Natural killer cell (primary cell): ENCODE measurements at regions not wholly inside any gene's neighbourhood (a gene's known extent, or its start where the extent isn't known, plus 50 kb on each side); places are given as distances from the start of the nearest gene placed in this dataset.
A peak's percentile ranks its signal among the peaks of the same experiment; 100 is the strongest.

Experiments used
- ATAC-seq, 3 donors: fragments of 150-1000 bp in 2 of 3; fragments of 200-7000 bp in 1 of 3; cut with Tn5 transposase; 1 replicate in 1 of 3; 2 replicates in 2 of 3; pipeline ENCODE4 v1.10.0; 2021; ENCODE audit warnings: mild to moderate bottlenecking in 2 of 3, moderate library complexity in 2 of 3
- DNase-seq, 2 donors: peaks; one replicate each; pipeline versions ENCODE4 v3.0.0 to v3.0.0-alpha.2; 2013 to 2021; ENCODE audit warnings: mixed read lengths in 1 of 2
- H3K27ac ChIP-seq: one replicate; pipeline ENCODE4 v1.5.1; 2013; ENCODE audit warnings: mild to moderate bottlenecking, low read length
- H3K27me3 ChIP-seq: one replicate; pipeline ENCODE4 v1.6.1; 2013; ENCODE audit warnings: low read length; ENCODE audit not compliant: control insufficient read depth, insufficient read depth
- H3K36me3 ChIP-seq: one replicate; pipeline ENCODE4 v1.6.1; 2013; ENCODE audit warnings: low read length; ENCODE audit not compliant: control insufficient read depth, insufficient read depth
- H3K4me1 ChIP-seq: one replicate; pipeline ENCODE4 v1.6.1; 2013; ENCODE audit warnings: low read length; ENCODE audit not compliant: control insufficient read depth, insufficient read depth
- H3K4me3 ChIP-seq: one replicate; pipeline ENCODE4 v1.5.1; 2013; ENCODE audit warnings: low read length
- H3K9me3 ChIP-seq: one replicate; pipeline ENCODE4 v1.6.1; 2013; ENCODE audit warnings: low read length; ENCODE audit not compliant: control insufficient read depth, insufficient read depth
- H3K27ac Mint-ChIP-seq, 2 donors: one replicate each; pipeline ENCODE4 v1.8.0; 2022; ENCODE audit warnings: mild to moderate bottlenecking in 2 of 2, mixed read lengths in 2 of 2, moderate library complexity in 1 of 2
- H3K27me3 Mint-ChIP-seq, 2 donors: one replicate each; pipeline ENCODE4 v1.8.0; 2022; ENCODE audit warnings: low read depth in 2 of 2, mixed read lengths in 2 of 2
- H3K36me3 Mint-ChIP-seq: one replicate; pipeline ENCODE4 v1.8.0; 2022; ENCODE audit warnings: mixed read lengths
- H3K4me1 Mint-ChIP-seq, 2 donors: one replicate each; pipeline ENCODE4 v1.8.0; 2022; ENCODE audit warnings: mixed read lengths in 2 of 2
- H3K4me3 Mint-ChIP-seq: one replicate; pipeline ENCODE4 v1.8.0; 2022; ENCODE audit warnings: mild to moderate bottlenecking, moderate library complexity, mixed read lengths
- H3K9me3 Mint-ChIP-seq, 2 donors: one replicate each; pipeline ENCODE4 v1.8.0; 2022; ENCODE audit warnings: mixed read lengths in 2 of 2
- CTCF ChIP-seq: fragments of 200-600 bp; IDR thresholded peaks from one replicate; pipeline ENCODE4 v1.8.0; 2022; ENCODE audit warnings: antibody characterized with exemption
- WGBS: methylation state at CpG from one replicate; pipeline ENCODE4 v1.1.7; 2013; ENCODE audit warnings: missing lambda C conversion rate; ENCODE audit not compliant: insufficient coverage; 5-methylcytosine and 5-hydroxymethylcytosine counted together
- intact Hi-C: fragments of 100-400 bp; cut with micrococcal nuclease; formaldehyde crosslinking; loops from one replicate; pipeline ENCODE4 v1.14.2; 2022

GRCh38 chr7:25515633-25516275, 287.5 kb upstream of the NPVF start:
- DNase-seq (no peak), ATAC-seq (no peak)
- H3K27me3 Mint-ChIP-seq = peaks cover 0 to 8% of the 10 kb centered on the region in 2 donors
- no peaks in the 10 kb centered on the region for H3K4me1 Mint-ChIP-seq
- peaks cover 0 to 2% of the 10 kb centered on the region in 2 donors for H3K9me3 Mint-ChIP-seq
- H3K27me3 ChIP-seq = no peaks in the 10 kb centered on the region
- no peak overlapping the region for H3K4me3 ChIP-seq
- no peaks in the 10 kb centered on the region for H3K4me1 ChIP-seq
- H3K36me3 Mint-ChIP-seq = no peaks in the 10 kb centered on the region
- 93% methylated on average over 1 of the region's 1 CpG for WGBS
- no peaks in the 10 kb centered on the region for H3K36me3 ChIP-seq
- H3K4me3 Mint-ChIP-seq = no peak overlapping the region
- no peak overlapping the region for H3K27ac ChIP-seq
- no peak overlapping the region for H3K27ac Mint-ChIP-seq
- intact Hi-C loops = no loop called here
- H3K9me3 ChIP-seq = no peaks in the 10 kb centered on the region
- no peak for TF ChIP-seq CTCF

- no peak for ATAC-seq
- intact Hi-C loops = no loop called here
- 88% methylated on average over 2 of the region's 2 CpGs for WGBS
- Histone ChIP-seq H3K4me1 (no peaks in the 10 kb centered on the region), H3K9me3 (no peaks in the 10 kb centered on the region), H3K27me3 (no peaks in the 10 kb centered on the region), H3K4me3 (no peak overlapping the region), H3K27ac (no peak overlapping the region), H3K36me3 (no peaks in the 10 kb centered on the region)
- Mint-ChIP-seq H3K9me3 (peaks cover 0 to 2% of the 10 kb centered on the region in 2 donors), H3K27me3 (peaks cover 0 to 8% of the 10 kb centered on the region in 2 donors), H3K4me1 (no peaks in the 10 kb centered on the region), H3K36me3 (no peaks in the 10 kb centered on the region), H3K27ac (no peak overlapping the region), H3K4me3 (no peak overlapping the region)
- no peak for DNase-seq
- TF ChIP-seq CTCF = no peak
Observed at GRCh38 chr7:25517906-25518305, 289.6 kb upstream of the NPVF start.

GRCh38 chr7:25520017-25520416, 291.7 kb upstream of the NPVF start:
- H3K36me3 ChIP-seq = no peaks in the 10 kb centered on the region
- peaks cover 0 to 2% of the 10 kb centered on the region in 2 donors for H3K9me3 Mint-ChIP-seq
- H3K27me3 ChIP-seq = no peaks in the 10 kb centered on the region
- no peak overlapping the region for H3K4me3 ChIP-seq
- no peaks in the 10 kb centered on the region for H3K4me1 Mint-ChIP-seq
- H3K36me3 Mint-ChIP-seq = no peaks in the 10 kb centered on the region
- no peaks in the 10 kb centered on the region for H3K9me3 ChIP-seq
- ATAC-seq (no peak), DNase-seq (peak in 1 of 2 donors; percentile 47)
- H3K27ac Mint-ChIP-seq = no peak overlapping the region
- peaks cover 0 to 12% of the 10 kb centered on the region in 2 donors for H3K27me3 Mint-ChIP-seq
- no peak for TF ChIP-seq CTCF
- no peaks in the 10 kb centered on the region for H3K4me1 ChIP-seq
- H3K4me3 Mint-ChIP-seq = no peak overlapping the region
- H3K27ac ChIP-seq = no peak overlapping the region
- WGBS = 70% methylated on average over 5 of the region's 5 CpGs
- intact Hi-C loops = no loop called here

- no peaks in the 10 kb centered on the region for H3K4me1 ChIP-seq
- no peak overlapping the region for H3K4me3 Mint-ChIP-seq
- no peaks in the 10 kb centered on the region for H3K4me1 Mint-ChIP-seq
- H3K9me3 ChIP-seq = no peaks in the 10 kb centered on the region
- intact Hi-C loops = no loop called here
- H3K36me3 Mint-ChIP-seq = no peaks in the 10 kb centered on the region
- no peak overlapping the region for H3K27ac ChIP-seq
- H3K27ac Mint-ChIP-seq = no peak overlapping the region
- no peak overlapping the region for H3K4me3 ChIP-seq
- ATAC-seq (no peak), DNase-seq (no peak)
- 95% methylated on average over 6 of the region's 6 CpGs for WGBS
- H3K36me3 ChIP-seq = no peaks in the 10 kb centered on the region
- H3K9me3 Mint-ChIP-seq = peaks cover 0 to under 1% of the 10 kb centered on the region in 2 donors
- no peaks in the 10 kb centered on the region for H3K27me3 ChIP-seq
- peaks cover 0 to 15% of the 10 kb centered on the region in 2 donors for H3K27me3 Mint-ChIP-seq
- TF ChIP-seq CTCF = no peak
Observed at GRCh38 chr7:25520516-25520915, 292.2 kb upstream of the NPVF start.
